Trophoblast cell (in vitro differentiated cells and primary cell): ENCODE measurements at regions not wholly inside any gene's neighbourhood (a gene's known extent, or its start where the extent isn't known, plus 50 kb on each side); places are given as distances from the start of the nearest gene placed in this dataset.

ENCODE experiments used
- DNase-seq, 2 donors: peaks; one replicate each; pipeline ENCODE4 v3.0.0-alpha.2; 2016
- H2AFZ ChIP-seq: 2 replicates; pipeline ENCODE4 v1.6.1; 2013; ENCODE audit warnings: low read length, moderate library complexity, mild to moderate bottlenecking; ENCODE audit not compliant: insufficient read depth, poor library complexity
- H2AK5ac ChIP-seq: 2 replicates; pipeline ENCODE4 v1.6.1; 2013; ENCODE audit warnings: mild to moderate bottlenecking, low read length
- H2BK120ac ChIP-seq: 2 replicates; pipeline ENCODE4 v1.6.1; 2013; ENCODE audit warnings: low read length, mild to moderate bottlenecking, moderate library complexity; ENCODE audit not compliant: insufficient read depth, poor library complexity
- H2BK12ac ChIP-seq: 2 replicates; pipeline ENCODE4 v1.6.1; 2013; ENCODE audit warnings: mild to moderate bottlenecking, low read length, moderate library complexity
- H2BK5ac ChIP-seq: 2 replicates; pipeline ENCODE4 v1.6.1; 2013; ENCODE audit warnings: low read length, low read depth, moderate library complexity, mild to moderate bottlenecking; ENCODE audit not compliant: poor library complexity
- H3K14ac ChIP-seq: 2 replicates; pipeline ENCODE4 v1.6.1; 2013; ENCODE audit warnings: mild to moderate bottlenecking, low read length
- H3K18ac ChIP-seq: 2 replicates; pipeline ENCODE4 v1.6.1; 2013; ENCODE audit warnings: mild to moderate bottlenecking, low read length
- H3K23ac ChIP-seq: 2 replicates; pipeline ENCODE4 v1.6.1; 2013; ENCODE audit warnings: low read length
- H3K27ac ChIP-seq: 2 replicates; pipeline ENCODE4 v1.5.1; 2013; ENCODE audit warnings: low read depth, mild to moderate bottlenecking, inconsistent platforms, low read length, moderate library complexity
- H3K27me3 ChIP-seq: 2 replicates; pipeline ENCODE4 v1.6.1; 2013; ENCODE audit warnings: inconsistent platforms, mild to moderate bottlenecking, low read length, moderate library complexity; ENCODE audit not compliant: insufficient read depth
- H3K36me3 ChIP-seq, 2 experiments: 1 replicate in 1 of 2; 2 replicates in 1 of 2; pipeline ENCODE4 v1.6.1; 2013; ENCODE audit warnings: low read length in 2 of 2, mild to moderate bottlenecking in 2 of 2, moderate library complexity in 1 of 2; ENCODE audit not compliant: insufficient read depth in 2 of 2, control insufficient read depth in 1 of 2
- H3K4ac ChIP-seq: 2 replicates; pipeline ENCODE4 v1.6.1; 2013; ENCODE audit warnings: low read depth, mild to moderate bottlenecking, low read length, moderate library complexity
- H3K4me1 ChIP-seq, 2 experiments: 1 replicate in 1 of 2; 2 replicates in 1 of 2; pipeline ENCODE4 v1.6.1; 2013; ENCODE audit warnings: low read length in 2 of 2, mild to moderate bottlenecking in 2 of 2, moderate library complexity in 1 of 2; ENCODE audit not compliant: insufficient read depth in 2 of 2, control insufficient read depth in 1 of 2
- H3K4me2 ChIP-seq: 2 replicates; pipeline ENCODE4 v1.6.1; 2013; ENCODE audit warnings: inconsistent platforms, mild to moderate bottlenecking, low read length, moderate library complexity
- H3K4me3 ChIP-seq: 2 replicates; pipeline ENCODE4 v1.5.1; 2013; ENCODE audit warnings: mild to moderate bottlenecking, low read depth, low read length, inconsistent platforms
- H3K79me1 ChIP-seq: one replicate; pipeline ENCODE4 v1.6.1; 2013; ENCODE audit warnings: low read length
- H3K79me2 ChIP-seq: 2 replicates; pipeline ENCODE4 v1.6.1; 2013; ENCODE audit warnings: low read length, mild to moderate bottlenecking; ENCODE audit not compliant: control insufficient read depth, insufficient read depth, poor library complexity
- H3K9ac ChIP-seq: 2 replicates; pipeline ENCODE4 v1.6.1; 2013; ENCODE audit warnings: mild to moderate bottlenecking, low read length
- H3K9me3 ChIP-seq: 2 replicates; pipeline ENCODE4 v1.6.1; 2013; ENCODE audit warnings: low read depth, mild to moderate bottlenecking, control low read depth, inconsistent platforms, low read length; ENCODE audit not compliant: insufficient read depth
- H4K12ac ChIP-seq: 2 replicates; pipeline ENCODE4 v1.6.1; 2013; ENCODE audit warnings: low read depth, mild to moderate bottlenecking, low read length, moderate library complexity
- H4K8ac ChIP-seq: 2 replicates; pipeline ENCODE4 v1.6.1; 2013; ENCODE audit warnings: low read depth, mild to moderate bottlenecking, low read length, moderate library complexity
- H4K91ac ChIP-seq: one replicate; pipeline ENCODE4 v1.6.1; 2013; ENCODE audit warnings: low read depth, mild to moderate bottlenecking, low read length, moderate library complexity
- WGBS: extraction: QIAGEN DNeasy Blood & Tissue Kit; methylation state at CpG from one replicate; pipeline ENCODE4 v1.1.7; 2013; ENCODE audit warnings: missing lambda C conversion rate; ENCODE audit not compliant: insufficient read length, insufficient coverage; ENCODE audit errors: extremely low coverage; 5-methylcytosine and 5-hydroxymethylcytosine counted together

GRCh38 chr1:29974316-29974724 is 738.0 kb downstream of the PTPRU start:
- no peak overlapping the region for H2BK5ac ChIP-seq
- H3K27ac ChIP-seq = no peak overlapping the region
- H4K91ac ChIP-seq = no peak overlapping the region
- no peak overlapping the region for H2AK5ac ChIP-seq
- H2BK120ac ChIP-seq = no peak overlapping the region
- no peaks in the 10 kb centered on the region for H3K79me2 ChIP-seq
- peak; percentile 51 to 83 for DNase-seq
- H3K9me3 ChIP-seq = peaks cover 3% of the 10 kb centered on the region
- no peak overlapping the region for H4K12ac ChIP-seq
- no peak overlapping the region for H2BK12ac ChIP-seq
- H3K4me2 ChIP-seq = no peak overlapping the region
- H3K18ac ChIP-seq = no peak overlapping the region
- WGBS = no CpG with 5 or more reads among the region's 1 CpG
- no peak overlapping the region for H3K9ac ChIP-seq
- H3K23ac ChIP-seq = no peak overlapping the region
- H3K79me1 ChIP-seq = peaks cover 1% of the 10 kb centered on the region
- H3K4me1 ChIP-seq = peaks cover 12 to 15% of the 10 kb centered on the region in 2 experiments
- H3K4me3 ChIP-seq = no peak overlapping the region
- no peak overlapping the region for H3K4ac ChIP-seq
- H3K14ac ChIP-seq = no peak overlapping the region
- no peaks in the 10 kb centered on the region for H3K36me3 ChIP-seq
- no peak overlapping the region for H2AFZ ChIP-seq
- H3K27me3 ChIP-seq = no peaks in the 10 kb centered on the region
- no peak overlapping the region for H4K8ac ChIP-seq

- H4K12ac ChIP-seq = no peak overlapping the region
- no CpG with 5 or more reads among the region's 3 CpGs for WGBS
- no peak overlapping the region for H3K23ac ChIP-seq
- peaks cover 6% of the 10 kb centered on the region for H3K9me3 ChIP-seq
- no peak overlapping the region for H2BK12ac ChIP-seq
- peak overlapping the region; percentile 16 for H3K27ac ChIP-seq
- H3K79me2 ChIP-seq = no peaks in the 10 kb centered on the region
- H3K4ac ChIP-seq = no peak overlapping the region
- H4K91ac ChIP-seq = no peak overlapping the region
- H4K8ac ChIP-seq = no peak overlapping the region
- no peak overlapping the region for H3K18ac ChIP-seq
- no peaks in the 10 kb centered on the region for H3K36me3 ChIP-seq
- H3K27me3 ChIP-seq = no peaks in the 10 kb centered on the region
- H3K14ac ChIP-seq = no peak overlapping the region
- H3K4me1 ChIP-seq = peaks cover 12 to 15% of the 10 kb centered on the region in 2 experiments
- DNase-seq = no peak
- no peak overlapping the region for H2AFZ ChIP-seq
- H2BK120ac ChIP-seq = peak overlapping the region; percentile 31
- H3K4me3 ChIP-seq = no peak overlapping the region
- peak overlapping the region; percentile 19 for H3K4me2 ChIP-seq
- H3K79me1 ChIP-seq = peaks cover 1% of the 10 kb centered on the region
- H2BK5ac ChIP-seq = no peak overlapping the region
- H3K9ac ChIP-seq = no peak overlapping the region
- H2AK5ac ChIP-seq = no peak overlapping the region
Observed at GRCh38 chr1:29973406-29973805, 737.1 kb downstream of the PTPRU start.

- Histone ChIP-seq H3K4me2 (no peak overlapping the region), H2AK5ac (no peak overlapping the region), H3K18ac (no peak overlapping the region), H2BK12ac (peak overlapping the region; percentile 30), H3K27ac (no peak overlapping the region), H2AFZ (no peak overlapping the region), H3K79me1 (peaks cover 1% of the 10 kb centered on the region), H3K9ac (no peak overlapping the region), H3K4me3 (no peak overlapping the region), H3K14ac (no peak overlapping the region), H4K91ac (no peak overlapping the region), H2BK5ac (peak overlapping the region; percentile 5), H4K8ac (no peak overlapping the region), H3K4me1 (peaks cover 13 to 16% of the 10 kb centered on the region in 2 experiments), H2BK120ac (no peak overlapping the region), H3K23ac (no peak overlapping the region), H3K79me2 (no peaks in the 10 kb centered on the region), H3K4ac (no peak overlapping the region), H3K27me3 (no peaks in the 10 kb centered on the region), H4K12ac (no peak overlapping the region), H3K9me3 (peaks cover 6% of the 10 kb centered on the region), H3K36me3 (no peaks in the 10 kb centered on the region)
- DNase-seq = no peak
- WGBS = no CpG with 5 or more reads among the region's 5 CpGs
Observed at GRCh38 chr1:29972421-29973053, 736.2 kb downstream of the PTPRU start.

- Histone ChIP-seq H2BK12ac (no peak overlapping the region), H3K27me3 (no peaks in the 10 kb centered on the region), H3K18ac (no peak overlapping the region), H3K4me1 (peaks cover 19 to 24% of the 10 kb centered on the region in 2 experiments), H4K8ac (no peak overlapping the region), H3K36me3 (no peaks in the 10 kb centered on the region), H3K27ac (no peak overlapping the region), H4K91ac (no peak overlapping the region), H3K23ac (no peak overlapping the region), H3K79me2 (no peaks in the 10 kb centered on the region), H3K4me2 (no peak overlapping the region), H2AFZ (no peak overlapping the region), H2AK5ac (no peak overlapping the region), H3K9ac (no peak overlapping the region), H4K12ac (no peak overlapping the region), H3K4me3 (no peak overlapping the region), H3K79me1 (peaks cover 1% of the 10 kb centered on the region), H2BK120ac (no peak overlapping the region), H3K4ac (no peak overlapping the region), H3K14ac (no peak overlapping the region), H3K9me3 (peaks cover 6% of the 10 kb centered on the region), H2BK5ac (no peak overlapping the region)
- no peak for DNase-seq
- WGBS = no CpG with 5 or more reads among the region's 2 CpGs
Observed at GRCh38 chr1:29971703-29972102, 735.4 kb downstream of the PTPRU start.
